ENCODE measurements at regions not wholly inside any gene's neighbourhood (a gene's known extent, or its start where the extent isn't known, plus 50 kb on each side); places are given as distances from the start of the nearest gene placed in this dataset.

- no peak for DNase-seq (ENCODE audit: low spot score)
- H3K27me3 Mint-ChIP-seq (ENCODE audit: low read depth), result no peaks in the 10 kb centered on the region
- no peaks in the 10 kb centered on the region for H3K9me3 Mint-ChIP-seq
- intact Hi-C loops (cut with micrococcal nuclease), result no loop called here
- no peaks in the 10 kb centered on the region for H3K36me3 Mint-ChIP-seq (ENCODE audit: low read depth)
- no peak overlapping the region for H3K27ac Mint-ChIP-seq
- H3K4me3 Mint-ChIP-seq (ENCODE audit: low read depth), result no peak overlapping the region
- peaks cover 20% of the 10 kb centered on the region for H3K4me1 Mint-ChIP-seq (ENCODE audit: low read depth)
These were observed 119.3 kb upstream of the RAP1B start for GRCh38 chr12:68491204-68491960.

GRCh38 chr12:68495336-68496070 is 115.2 kb upstream of the RAP1B start:
- intact Hi-C loops (cut with micrococcal nuclease), result loop anchor here (2.0 kb wide), 2 partner anchors 69 to 131 kb away; no protein-coding TSS in a partner anchor

GRCh38 chr12:68497107-68497506 is 113.6 kb upstream of the RAP1B start:
- Mint-ChIP-seq H3K27me3 (ENCODE audit: low read depth) (peaks cover 3% of the 10 kb centered on the region), H3K27ac (peak overlapping the region; percentile 86), H3K4me1 (ENCODE audit: low read depth) (peaks cover 33% of the 10 kb centered on the region), H3K4me3 (ENCODE audit: low read depth) (no peak overlapping the region), H3K36me3 (ENCODE audit: low read depth) (no peaks in the 10 kb centered on the region), H3K9me3 (no peaks in the 10 kb centered on the region)
- DNase-seq (ENCODE audit: low spot score), result no peak
- intact Hi-C loops (cut with micrococcal nuclease), result loop anchor here (1.0 to 2.0 kb wide), 5 partner anchors 16 to 132 kb away; no protein-coding TSS in a partner anchor

More at GRCh38 chr12:68495336-68496070, 115.2 kb upstream of the RAP1B start:
- no peaks in the 10 kb centered on the region for H3K9me3 Mint-ChIP-seq
- H3K27ac Mint-ChIP-seq, result no peak overlapping the region
- DNase-seq (ENCODE audit: low spot score), result no peak
- peaks cover 37% of the 10 kb centered on the region for H3K4me1 Mint-ChIP-seq (ENCODE audit: low read depth)
- no peaks in the 10 kb centered on the region for H3K36me3 Mint-ChIP-seq (ENCODE audit: low read depth)
- H3K27me3 Mint-ChIP-seq (ENCODE audit: low read depth), result no peaks in the 10 kb centered on the region
- H3K4me3 Mint-ChIP-seq (ENCODE audit: low read depth), result no peak overlapping the region

- intact Hi-C loops (cut with micrococcal nuclease), result loop anchor here (1.0 to 2.0 kb wide), 5 partner anchors 16 to 133 kb away; no protein-coding TSS in a partner anchor
- peak overlapping the region; percentile 51 for H3K4me3 Mint-ChIP-seq (ENCODE audit: low read depth)
- no peaks in the 10 kb centered on the region for H3K36me3 Mint-ChIP-seq (ENCODE audit: low read depth)
- H3K27me3 Mint-ChIP-seq (ENCODE audit: low read depth), result peaks cover 3% of the 10 kb centered on the region
- no peaks in the 10 kb centered on the region for H3K9me3 Mint-ChIP-seq
- no peak for DNase-seq (ENCODE audit: low spot score)
- H3K27ac Mint-ChIP-seq, result peak overlapping the region; percentile 86
- peaks cover 33% of the 10 kb centered on the region for H3K4me1 Mint-ChIP-seq (ENCODE audit: low read depth)
These were observed 113.0 kb upstream of the RAP1B start for GRCh38 chr12:68497702-68498101.

- Mint-ChIP-seq H3K4me3 (ENCODE audit: low read depth) (no peak overlapping the region), H3K4me1 (ENCODE audit: low read depth) (peaks cover 33% of the 10 kb centered on the region), H3K9me3 (no peaks in the 10 kb centered on the region), H3K27me3 (ENCODE audit: low read depth) (peaks cover 3% of the 10 kb centered on the region), H3K27ac (no peak overlapping the region), H3K36me3 (ENCODE audit: low read depth) (no peaks in the 10 kb centered on the region)
- DNase-seq (ENCODE audit: low spot score), result no peak
- intact Hi-C loops (cut with micrococcal nuclease), result no loop called here
These were observed 112.0 kb upstream of the RAP1B start for GRCh38 chr12:68498736-68499135.

GRCh38 chr12:68499616-68500015 is 111.1 kb upstream of the RAP1B start:
- H3K27ac Mint-ChIP-seq, result no peak overlapping the region
- peaks cover 3% of the 10 kb centered on the region for H3K27me3 Mint-ChIP-seq (ENCODE audit: low read depth)
- intact Hi-C loops (cut with micrococcal nuclease), result no loop called here
- no peaks in the 10 kb centered on the region for H3K9me3 Mint-ChIP-seq
- DNase-seq (ENCODE audit: low spot score), result no peak
- peaks cover 29% of the 10 kb centered on the region for H3K4me1 Mint-ChIP-seq (ENCODE audit: low read depth)
- H3K36me3 Mint-ChIP-seq (ENCODE audit: low read depth), result no peaks in the 10 kb centered on the region
- no peak overlapping the region for H3K4me3 Mint-ChIP-seq (ENCODE audit: low read depth)

GRCh38 chr12:68501226-68501625 is 109.5 kb upstream of the RAP1B start:
- intact Hi-C loops (cut with micrococcal nuclease), result no loop called here
- Mint-ChIP-seq H3K9me3 (peaks cover 1% of the 10 kb centered on the region), H3K27me3 (ENCODE audit: low read depth) (peaks cover 3% of the 10 kb centered on the region), H3K27ac (no peak overlapping the region), H3K36me3 (ENCODE audit: low read depth) (no peaks in the 10 kb centered on the region), H3K4me3 (ENCODE audit: low read depth) (no peak overlapping the region), H3K4me1 (ENCODE audit: low read depth) (peaks cover 31% of the 10 kb centered on the region)
- DNase-seq (ENCODE audit: low spot score), result no peak

- Mint-ChIP-seq H3K9me3 (peaks cover 7% of the 10 kb centered on the region), H3K27me3 (ENCODE audit: low read depth) (peaks cover 1% of the 10 kb centered on the region), H3K4me1 (ENCODE audit: low read depth) (peaks cover 11% of the 10 kb centered on the region), H3K27ac (no peak overlapping the region), H3K4me3 (ENCODE audit: low read depth) (no peak overlapping the region), H3K36me3 (ENCODE audit: low read depth) (no peaks in the 10 kb centered on the region)
- intact Hi-C loops (cut with micrococcal nuclease), result no loop called here
- no peak for DNase-seq (ENCODE audit: low spot score)
These were observed 104.7 kb upstream of the RAP1B start for GRCh38 chr12:68505970-68506369.

GRCh38 chr12:68506619-68507018 is 104.1 kb upstream of the RAP1B start:
- Mint-ChIP-seq H3K36me3 (ENCODE audit: low read depth) (no peaks in the 10 kb centered on the region), H3K9me3 (peaks cover 7% of the 10 kb centered on the region), H3K27me3 (ENCODE audit: low read depth) (no peaks in the 10 kb centered on the region), H3K4me1 (ENCODE audit: low read depth) (peaks cover 10% of the 10 kb centered on the region), H3K27ac (no peak overlapping the region), H3K4me3 (ENCODE audit: low read depth) (no peak overlapping the region)
- intact Hi-C loops (cut with micrococcal nuclease), result no loop called here
- no peak for DNase-seq (ENCODE audit: low spot score)

- Mint-ChIP-seq H3K4me1 (ENCODE audit: low read depth) (peaks cover 10% of the 10 kb centered on the region), H3K27ac (no peak overlapping the region), H3K4me3 (ENCODE audit: low read depth) (no peak overlapping the region), H3K27me3 (ENCODE audit: low read depth) (no peaks in the 10 kb centered on the region), H3K36me3 (ENCODE audit: low read depth) (no peaks in the 10 kb centered on the region), H3K9me3 (peaks cover 10% of the 10 kb centered on the region)
- no peak for DNase-seq (ENCODE audit: low spot score)
- intact Hi-C loops (cut with micrococcal nuclease), result no loop called here
These were observed 103.0 kb upstream of the RAP1B start for GRCh38 chr12:68507657-68508056.

- H3K27me3 Mint-ChIP-seq (ENCODE audit: low read depth), result no peaks in the 10 kb centered on the region
- no peaks in the 10 kb centered on the region for H3K36me3 Mint-ChIP-seq (ENCODE audit: low read depth)
- no peak for DNase-seq (ENCODE audit: low spot score)
- intact Hi-C loops (cut with micrococcal nuclease), result no loop called here
- H3K9me3 Mint-ChIP-seq, result peaks cover 12% of the 10 kb centered on the region
- H3K4me1 Mint-ChIP-seq (ENCODE audit: low read depth), result peaks cover 10% of the 10 kb centered on the region
- H3K27ac Mint-ChIP-seq, result no peak overlapping the region
- H3K4me3 Mint-ChIP-seq (ENCODE audit: low read depth), result no peak overlapping the region
These were observed 102.1 kb upstream of the RAP1B start for GRCh38 chr12:68508576-68508975.

GRCh38 chr12:68509242-68509641 is 101.5 kb upstream of the RAP1B start:
- Mint-ChIP-seq H3K27ac (no peak overlapping the region), H3K4me3 (ENCODE audit: low read depth) (no peak overlapping the region), H3K4me1 (ENCODE audit: low read depth) (peaks cover 10% of the 10 kb centered on the region), H3K9me3 (peaks cover 12% of the 10 kb centered on the region), H3K27me3 (ENCODE audit: low read depth) (no peaks in the 10 kb centered on the region), H3K36me3 (ENCODE audit: low read depth) (no peaks in the 10 kb centered on the region)
- DNase-seq (ENCODE audit: low spot score), result no peak
- intact Hi-C loops (cut with micrococcal nuclease), result no loop called here

- Mint-ChIP-seq H3K36me3 (ENCODE audit: low read depth) (no peaks in the 10 kb centered on the region), H3K27ac (no peak overlapping the region), H3K4me1 (ENCODE audit: low read depth) (peaks cover 10% of the 10 kb centered on the region), H3K27me3 (ENCODE audit: low read depth) (no peaks in the 10 kb centered on the region), H3K9me3 (peaks cover 12% of the 10 kb centered on the region), H3K4me3 (ENCODE audit: low read depth) (no peak overlapping the region)
- DNase-seq (ENCODE audit: low spot score), result no peak
- intact Hi-C loops (cut with micrococcal nuclease), result no loop called here
These were observed 100.3 kb upstream of the RAP1B start for GRCh38 chr12:68510397-68510796.
